GM18907 (cell line): ENCODE measurements at regions not wholly inside any gene's neighbourhood (a gene's known extent, or its start where the extent isn't known, plus 50 kb on each side); places are given as distances from the start of the nearest gene placed in this dataset.
A peak's percentile ranks its signal among the peaks of the same experiment; 100 is the strongest.

Source experiments
- ATAC-seq: cut with Tn5 transposase; IDR thresholded peaks from one replicate; pipeline ENCODE4 v1.9.1; 2021; ENCODE audit warnings: mild to moderate bottlenecking, moderate library complexity; ENCODE audit not compliant: unreplicated experiment

- ATAC-seq, result peak; percentile 63
These were observed 201.8 kb downstream of the ABHD5 start for GRCh38 chr3:43892526-43892925.

GRCh38 chr3:43893727-43894126 lies 203.0 kb downstream of the ABHD5 start:
- ATAC-seq, result no peak

GRCh38 chr3:43894176-43895049 lies 203.7 kb downstream of the ABHD5 start:
- ATAC-seq, result no peak

GRCh38 chr3:43895573-43895972 lies 204.8 kb downstream of the ABHD5 start:
- ATAC-seq, result no peak

- ATAC-seq, result no peak
These were observed 211.7 kb downstream of the ABHD5 start for GRCh38 chr3:43902415-43902814.

GRCh38 chr3:43905157-43905556 lies 214.4 kb downstream of the ABHD5 start:
- no peak for ATAC-seq

GRCh38 chr3:43906849-43907507 lies 216.2 kb downstream of the ABHD5 start:
- peak; percentile 39 for ATAC-seq

GRCh38 chr3:43907508-43907858 lies 216.7 kb downstream of the ABHD5 start:
- peak; percentile 95 for ATAC-seq

- no peak for ATAC-seq
These were observed 217.7 kb downstream of the ABHD5 start for GRCh38 chr3:43908456-43908855.

GRCh38 chr3:43909149-43909548 lies 218.4 kb downstream of the ABHD5 start:
- ATAC-seq, result no peak

GRCh38 chr3:43910750-43911149 lies 220.0 kb downstream of the ABHD5 start:
- no peak for ATAC-seq

GRCh38 chr3:43913036-43913948 lies 222.6 kb downstream of the ABHD5 start:
- ATAC-seq, result no peak

GRCh38 chr3:43914269-43914668 lies 223.5 kb downstream of the ABHD5 start:
- ATAC-seq, result no peak

GRCh38 chr3:43915546-43915945 lies 224.8 kb downstream of the ABHD5 start:
- no peak for ATAC-seq

- no peak for ATAC-seq
These were observed 226.6 kb downstream of the ABHD5 start for GRCh38 chr3:43917361-43917760.

GRCh38 chr3:43919029-43919428 lies 228.3 kb downstream of the ABHD5 start:
- ATAC-seq, result no peak

GRCh38 chr3:43921056-43921648 lies 230.4 kb downstream of the ABHD5 start:
- ATAC-seq, result no peak

GRCh38 chr3:43922374-43922773 lies 231.6 kb downstream of the ABHD5 start:
- no peak for ATAC-seq

- ATAC-seq, result no peak
These were observed 232.6 kb downstream of the ABHD5 start for GRCh38 chr3:43923104-43923882.

GRCh38 chr3:43926055-43926454 lies 235.3 kb downstream of the ABHD5 start:
- no peak for ATAC-seq
